Ishikawa (cell line): ENCODE measurements at regions not wholly inside any gene's neighbourhood (a gene's known extent, or its start where the extent isn't known, plus 50 kb on each side); places are given as distances from the start of the nearest gene placed in this dataset.

Experiments
- CEBPB ChIP-seq: IDR thresholded peaks from 2 replicates; pipeline ENCODE4 v1.6.1; 2012
- CREB1 ChIP-seq: IDR thresholded peaks from 2 replicates; pipeline ENCODE4 v1.6.1; 2012; ENCODE audit warnings: low read depth
- EGR1 ChIP-seq: IDR thresholded peaks from 2 replicates; pipeline ENCODE4 v1.6.1; 2012
- EP300 ChIP-seq: IDR thresholded peaks from 2 replicates; pipeline ENCODE4 v1.6.1; 2012; ENCODE audit warnings: borderline replicate concordance
- FOXM1 ChIP-seq: IDR thresholded peaks from 2 replicates; pipeline ENCODE4 v1.6.1; 2012; ENCODE audit warnings: low read depth, borderline replicate concordance
- MAX ChIP-seq: IDR thresholded peaks from 2 replicates; pipeline ENCODE4 v1.6.1; 2012
- NFIC ChIP-seq: IDR thresholded peaks from 2 replicates; pipeline ENCODE4 v1.6.1; 2012
- RAD21 ChIP-seq: IDR thresholded peaks from 2 replicates; pipeline ENCODE4 v1.6.1; 2012; ENCODE audit warnings: low read depth
- TAF1 ChIP-seq: IDR thresholded peaks from 2 replicates; pipeline ENCODE4 v1.6.1; 2012; ENCODE audit warnings: low read depth, mild to moderate bottlenecking
- TCF12 ChIP-seq: IDR thresholded peaks from 2 replicates; pipeline ENCODE4 v1.6.1; 2012; ENCODE audit warnings: low read depth
- TEAD4 ChIP-seq: IDR thresholded peaks from 2 replicates; pipeline ENCODE4 v1.6.1; 2012
- YY1 ChIP-seq: IDR thresholded peaks from 2 replicates; pipeline ENCODE4 v1.6.1; 2012; ENCODE audit warnings: low read depth
- ZBTB7A ChIP-seq: IDR thresholded peaks from 2 replicates; pipeline ENCODE4 v1.6.1; 2012; ENCODE audit warnings: low read depth
- TF ChIP-seq, protein P1 (sequence below): IDR thresholded peaks from 2 replicates; pipeline ENCODE4 v1.6.1; 2012
- TF ChIP-seq, protein P2 (sequence below): IDR thresholded peaks from 2 replicates; pipeline ENCODE4 v1.6.1; 2012; ENCODE audit warnings: low read depth, mild to moderate bottlenecking

- TF ChIP-seq CEBPB = 0 out of 2 replicates have a peak, but pooled peaks have one; percentile 16
- TF ChIP-seq RAD21 = peak; percentile 91
- no peak for TF ChIP-seq FOXM1
These were observed 135.9 kb downstream of the TM2D1 start for GRCh38 chr1:61588736-61589672.

DNA sequence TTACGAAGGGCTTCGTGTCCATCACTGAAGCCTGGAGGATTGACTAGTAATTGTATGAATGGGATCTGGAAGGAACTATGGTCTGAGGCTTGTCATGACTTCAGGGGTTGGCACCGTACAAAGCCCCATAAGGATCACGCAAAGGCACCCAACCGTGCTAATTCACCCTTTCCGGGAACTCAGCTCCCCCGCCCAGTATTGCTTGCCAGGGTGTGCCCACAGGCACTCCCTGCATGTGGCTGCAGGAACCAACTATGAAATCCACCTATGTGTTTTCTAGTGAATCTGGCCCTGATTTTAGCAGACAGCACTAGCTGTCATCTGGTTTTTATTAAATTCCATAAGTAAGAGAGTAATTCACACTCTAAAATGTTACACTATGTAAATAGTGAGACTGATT is 139.2 kb downstream of the TM2D1 start:
- TF ChIP-seq NFIC (peak; percentile 58), TCF12 (peak; percentile 21; the same call in 1 of the 2 replicates), EP300 (no peak), EGR1 (no peak), CEBPB (no peak), RAD21 (no peak), CREB1 (no peak), TEAD4 (no peak), TAF1 (no peak), YY1 (no peak), ZBTB7A (no peak), MAX (no peak)
- TF ChIP-seq, protein P1, sequence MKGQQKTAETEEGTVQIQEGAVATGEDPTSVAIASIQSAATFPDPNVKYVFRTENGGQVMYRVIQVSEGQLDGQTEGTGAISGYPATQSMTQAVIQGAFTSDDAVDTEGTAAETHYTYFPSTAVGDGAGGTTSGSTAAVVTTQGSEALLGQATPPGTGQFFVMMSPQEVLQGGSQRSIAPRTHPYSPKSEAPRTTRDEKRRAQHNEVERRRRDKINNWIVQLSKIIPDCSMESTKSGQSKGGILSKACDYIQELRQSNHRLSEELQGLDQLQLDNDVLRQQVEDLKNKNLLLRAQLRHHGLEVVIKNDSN = no peak
- TF ChIP-seq, protein P2, sequence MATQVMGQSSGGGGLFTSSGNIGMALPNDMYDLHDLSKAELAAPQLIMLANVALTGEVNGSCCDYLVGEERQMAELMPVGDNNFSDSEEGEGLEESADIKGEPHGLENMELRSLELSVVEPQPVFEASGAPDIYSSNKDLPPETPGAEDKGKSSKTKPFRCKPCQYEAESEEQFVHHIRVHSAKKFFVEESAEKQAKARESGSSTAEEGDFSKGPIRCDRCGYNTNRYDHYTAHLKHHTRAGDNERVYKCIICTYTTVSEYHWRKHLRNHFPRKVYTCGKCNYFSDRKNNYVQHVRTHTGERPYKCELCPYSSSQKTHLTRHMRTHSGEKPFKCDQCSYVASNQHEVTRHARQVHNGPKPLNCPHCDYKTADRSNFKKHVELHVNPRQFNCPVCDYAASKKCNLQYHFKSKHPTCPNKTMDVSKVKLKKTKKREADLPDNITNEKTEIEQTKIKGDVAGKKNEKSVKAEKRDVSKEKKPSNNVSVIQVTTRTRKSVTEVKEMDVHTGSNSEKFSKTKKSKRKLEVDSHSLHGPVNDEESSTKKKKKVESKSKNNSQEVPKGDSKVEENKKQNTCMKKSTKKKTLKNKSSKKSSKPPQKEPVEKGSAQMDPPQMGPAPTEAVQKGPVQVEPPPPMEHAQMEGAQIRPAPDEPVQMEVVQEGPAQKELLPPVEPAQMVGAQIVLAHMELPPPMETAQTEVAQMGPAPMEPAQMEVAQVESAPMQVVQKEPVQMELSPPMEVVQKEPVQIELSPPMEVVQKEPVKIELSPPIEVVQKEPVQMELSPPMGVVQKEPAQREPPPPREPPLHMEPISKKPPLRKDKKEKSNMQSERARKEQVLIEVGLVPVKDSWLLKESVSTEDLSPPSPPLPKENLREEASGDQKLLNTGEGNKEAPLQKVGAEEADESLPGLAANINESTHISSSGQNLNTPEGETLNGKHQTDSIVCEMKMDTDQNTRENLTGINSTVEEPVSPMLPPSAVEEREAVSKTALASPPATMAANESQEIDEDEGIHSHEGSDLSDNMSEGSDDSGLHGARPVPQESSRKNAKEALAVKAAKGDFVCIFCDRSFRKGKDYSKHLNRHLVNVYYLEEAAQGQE = no peak

DNA sequence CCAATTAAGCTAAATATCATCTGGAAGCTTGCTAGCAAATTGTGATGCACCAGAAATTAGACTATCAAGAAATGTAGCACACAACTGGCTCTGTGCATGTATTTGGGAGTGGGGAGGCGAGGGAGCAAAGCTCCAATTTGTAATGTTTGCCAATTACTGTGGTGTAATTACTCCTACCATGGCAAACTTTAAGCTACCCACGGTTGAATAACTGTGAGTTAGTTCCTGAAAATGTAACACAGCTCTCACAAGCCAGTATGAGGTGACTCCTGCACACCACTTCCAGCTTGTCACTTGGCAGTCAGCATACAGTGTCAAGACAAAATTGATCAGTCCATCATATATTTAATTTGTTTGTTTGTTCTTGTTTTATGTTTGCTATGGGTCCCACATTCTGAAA is 141.2 kb downstream of the TM2D1 start:
- TF ChIP-seq YY1 (no peak), FOXM1 (no peak), EGR1 (no peak), ZBTB7A (no peak), NFIC (no peak), MAX (no peak), TEAD4 (no peak), TAF1 (no peak), CEBPB (no peak), TCF12 (no peak), CREB1 (no peak), RAD21 (no peak), EP300 (no peak)
- TF ChIP-seq, protein P1 = no peak
- TF ChIP-seq, protein P2 = no peak

- TF ChIP-seq EGR1 (no peak), CEBPB (no peak), EP300 (no peak), TCF12 (no peak)
These were observed 143.7 kb downstream of the TM2D1 start for GRCh38 chr1:61581251-61581650.

- TF ChIP-seq, protein P2 = no peak
- TF ChIP-seq EGR1 = no peak
These were observed 144.5 kb downstream of the TM2D1 start for GRCh38 chr1:61580417-61580816.
